GM18909 (cell line): ENCODE measurements at regions not wholly inside any gene's neighbourhood (a gene's known extent, or its start where the extent isn't known, plus 50 kb on each side); places are given as distances from the start of the nearest gene placed in this dataset.
"Not testable (repeated sequence)": the region's sequence is repeated elsewhere in the genome, so short reads cannot be mapped to it uniquely, and the experiment has no call there.

ENCODE experiments used
- ATAC-seq: cut with Tn5 transposase; IDR thresholded peaks from one replicate; pipeline ENCODE4 v1.9.1; 2021; ENCODE audit warnings: mild to moderate bottlenecking; ENCODE audit not compliant: unreplicated experiment, poor library complexity

DNA sequence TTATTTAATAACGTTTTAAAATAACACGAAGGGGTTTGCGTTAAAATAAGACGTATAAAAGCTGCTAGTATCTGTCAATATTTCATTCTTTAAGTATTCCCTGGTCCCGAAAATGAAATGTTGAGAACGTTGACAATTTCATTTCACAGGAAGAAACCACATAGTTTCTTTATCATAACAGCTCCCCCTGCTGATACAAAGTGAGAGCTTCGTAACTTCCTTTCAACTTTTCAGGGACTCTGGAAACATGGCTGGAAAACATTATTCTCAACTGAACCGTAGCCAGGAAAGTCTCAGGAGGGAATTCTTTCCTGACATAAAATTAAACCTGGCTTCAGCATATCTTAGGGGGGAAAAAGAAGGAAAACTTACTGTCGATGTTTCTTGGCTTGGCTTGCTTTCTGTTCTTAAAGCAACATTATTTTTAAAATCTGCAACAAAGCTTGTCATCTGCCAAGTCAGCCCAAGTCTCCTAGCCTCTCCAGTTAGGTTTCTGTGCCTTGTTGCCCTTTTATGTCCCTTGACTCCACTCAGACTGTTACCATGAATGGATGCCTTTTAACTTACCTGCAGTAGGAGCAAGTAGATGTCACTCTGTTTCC is 122.9 kb upstream of the DAB2 start:
- ATAC-seq, result no peak

DNA sequence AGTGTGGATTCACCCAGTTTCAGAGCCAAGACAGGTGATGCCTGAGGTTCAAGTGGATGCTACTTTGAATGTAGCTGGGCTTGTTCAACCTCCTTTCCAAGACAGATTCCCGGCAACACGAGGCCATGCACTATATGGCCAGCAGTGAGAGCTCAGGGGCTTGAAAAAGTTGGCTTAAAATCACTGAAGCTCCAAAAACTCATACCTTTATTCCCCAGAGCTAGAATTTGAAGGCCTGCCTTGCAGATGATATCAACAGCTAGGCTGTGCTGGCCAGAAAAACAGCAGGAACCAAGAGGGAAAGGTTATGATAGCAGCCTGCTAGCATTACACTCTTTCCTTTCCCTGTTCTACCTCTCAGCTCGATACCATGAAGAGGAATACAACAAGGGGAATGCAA is 120.2 kb upstream of the DAB2 start:
- ATAC-seq, result no peak

DNA sequence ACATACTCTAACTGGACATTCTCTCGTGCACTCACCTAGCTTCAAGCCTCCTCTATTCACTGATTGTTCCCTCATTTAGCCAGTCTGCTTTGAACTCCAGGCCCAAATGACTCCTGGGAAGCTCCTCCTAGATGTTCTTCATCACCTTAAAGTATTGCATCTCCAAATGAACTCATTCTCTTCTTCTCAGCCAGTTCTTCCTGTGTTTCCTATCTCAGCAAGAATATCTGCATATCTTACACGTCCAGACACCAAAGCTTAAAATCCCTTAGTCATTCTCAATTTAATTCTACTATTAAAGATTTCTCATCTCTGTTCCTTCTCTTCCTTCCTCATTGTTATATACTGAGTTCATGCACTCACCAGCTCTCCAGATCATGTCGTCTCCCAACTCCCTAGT is 118.6 kb upstream of the DAB2 start:
- no peak for ATAC-seq

DNA sequence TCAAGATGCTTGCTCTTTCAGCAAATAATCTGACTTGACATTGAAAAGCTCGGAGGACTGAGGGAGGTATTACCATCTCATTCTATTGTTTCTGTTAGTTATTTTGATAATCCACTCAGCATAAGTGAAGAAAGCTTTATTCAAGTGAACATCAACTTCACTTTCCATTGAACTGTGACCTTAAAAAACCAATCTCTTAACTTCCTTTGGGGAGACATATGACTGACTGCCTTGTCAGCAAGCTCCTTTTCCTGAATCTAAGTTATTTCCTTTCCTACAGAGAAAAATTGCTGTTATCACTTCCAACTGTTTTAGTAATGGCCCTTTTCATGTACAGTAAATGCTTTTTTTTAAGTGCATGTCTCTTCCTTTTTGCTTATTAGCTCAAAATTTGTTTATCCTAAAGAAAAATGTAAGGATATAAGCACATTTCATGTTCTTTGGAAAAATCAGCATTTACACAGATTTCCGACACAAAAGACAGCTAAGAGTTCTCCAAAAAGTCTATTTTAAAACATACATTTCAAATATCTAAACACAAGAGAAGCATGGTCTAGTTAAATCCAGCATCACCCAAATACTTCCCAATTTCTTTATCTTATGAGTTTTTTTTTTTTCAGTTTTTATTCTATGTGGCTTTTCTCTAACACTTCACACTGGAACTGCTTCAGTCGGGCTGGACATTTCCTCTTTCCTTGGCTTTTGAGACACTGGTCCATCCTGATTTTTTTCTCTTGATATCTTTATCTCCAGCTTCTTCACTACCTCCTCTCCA is 117.9 kb upstream of the DAB2 start:
- no peak for ATAC-seq

DNA sequence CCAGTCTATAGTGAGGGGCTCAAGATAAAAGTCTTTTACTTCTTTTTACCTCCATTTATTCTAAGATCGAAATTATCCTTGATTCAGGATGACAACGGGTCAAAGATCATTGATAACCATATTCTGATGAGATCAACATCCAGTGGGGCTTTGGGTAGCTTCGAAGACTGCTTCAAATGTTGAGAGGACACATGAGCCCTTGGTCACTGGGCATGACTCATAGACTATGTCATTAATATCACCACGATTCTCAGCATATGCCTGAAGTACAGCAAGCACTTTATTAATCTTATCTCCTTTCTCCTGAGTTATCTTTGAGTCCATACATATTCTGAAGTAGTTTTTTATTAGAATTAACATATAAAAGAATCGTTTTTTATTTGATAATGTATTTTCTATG is 117.1 kb upstream of the DAB2 start:
- ATAC-seq, result no peak

DNA sequence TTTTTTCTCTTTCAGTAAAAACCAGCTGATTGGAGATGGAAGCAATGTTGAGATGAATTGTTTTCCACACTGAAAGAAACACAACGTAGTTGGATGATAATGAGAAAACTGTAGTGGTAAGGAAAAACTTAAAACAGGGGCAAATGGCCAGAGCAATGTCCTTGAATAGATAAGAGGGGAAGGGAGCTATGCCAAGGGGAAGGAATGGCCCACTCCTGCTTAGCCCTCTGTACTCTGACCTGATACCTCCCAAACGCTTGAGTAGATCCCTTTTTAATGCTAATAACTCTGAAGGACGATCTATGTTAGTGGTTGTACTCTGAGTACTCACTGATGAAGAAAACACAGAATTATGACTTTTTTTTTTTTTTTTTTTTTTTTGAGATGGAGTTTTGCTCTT is 114.7 kb upstream of the DAB2 start:
- ATAC-seq, result no peak

DNA sequence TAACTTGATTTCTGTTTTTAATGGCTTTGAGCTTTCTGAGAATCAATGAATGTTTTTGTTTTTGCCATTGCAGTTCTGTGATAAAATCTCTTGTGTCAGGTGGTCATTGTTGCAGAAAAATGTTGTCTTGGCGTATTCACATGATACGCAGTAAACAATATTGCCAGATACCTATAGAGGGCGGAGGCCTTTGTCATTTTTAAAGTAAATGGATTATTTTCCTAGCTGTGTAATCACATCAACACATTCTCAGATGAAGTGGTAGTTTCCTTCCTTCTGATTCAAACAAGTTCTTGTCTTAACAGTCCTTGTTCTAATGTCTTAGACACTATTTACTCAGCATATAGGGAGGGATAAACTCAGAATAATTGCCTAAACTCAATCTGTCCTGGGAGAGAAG is 109.9 kb upstream of the DAB2 start:
- ATAC-seq, result no peak

DNA sequence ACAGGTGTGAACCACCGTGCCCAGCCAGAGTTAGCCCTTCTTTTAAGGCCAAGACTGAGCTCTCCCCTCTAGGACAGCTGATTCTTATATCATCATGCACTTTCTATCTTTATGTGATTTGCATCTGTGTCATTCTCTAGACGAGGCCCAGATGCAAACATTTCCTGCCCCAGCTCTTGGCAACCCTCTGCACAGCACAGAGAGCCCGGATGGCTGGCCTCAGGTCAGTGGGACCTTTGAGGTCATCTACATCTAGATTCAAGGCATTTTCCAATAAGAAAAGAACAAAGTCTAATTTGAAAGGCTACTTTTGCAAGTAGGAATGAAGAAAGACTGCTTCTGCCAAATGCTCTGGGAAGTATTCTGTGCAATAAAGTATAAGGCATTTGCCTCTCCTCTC is 109.0 kb upstream of the DAB2 start:
- ATAC-seq, result no peak

DNA sequence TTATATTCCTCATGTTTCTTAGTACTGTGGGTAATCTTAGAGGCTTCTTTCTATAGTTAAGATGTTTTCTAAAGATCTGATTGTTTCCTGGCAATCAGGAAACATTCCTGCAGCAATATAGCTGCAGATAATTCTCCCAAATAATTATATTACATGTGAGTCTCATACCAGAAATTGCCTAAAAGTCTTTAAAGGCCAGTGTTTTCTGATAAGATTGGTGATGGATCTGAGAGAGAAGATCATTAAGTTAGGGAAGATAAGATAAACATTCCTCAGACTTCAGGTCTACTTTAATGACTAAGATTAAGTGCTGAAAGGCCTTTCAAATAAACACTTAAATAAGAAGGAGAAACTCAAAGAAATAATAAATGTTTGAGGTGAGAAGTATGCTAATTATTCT is 107.7 kb upstream of the DAB2 start:
- ATAC-seq, result no peak

DNA sequence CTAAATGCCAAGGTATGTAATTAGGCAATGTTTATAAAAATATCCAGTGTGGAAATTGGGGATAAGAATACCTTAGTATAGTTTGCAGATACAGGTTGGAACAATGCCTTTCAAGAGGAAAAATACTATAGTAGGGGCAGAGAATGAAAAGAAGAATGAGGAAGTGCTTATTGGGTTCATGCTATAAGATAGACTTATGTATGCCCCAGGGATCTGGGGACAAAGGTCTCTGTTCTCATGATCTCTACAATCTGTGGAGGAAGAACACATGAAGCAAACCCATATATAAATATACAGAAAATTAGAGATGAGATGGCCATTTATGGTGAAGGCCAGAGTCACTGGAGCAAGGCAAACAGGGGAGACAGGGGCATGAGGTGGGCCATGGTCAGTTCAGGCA is 106.5 kb upstream of the DAB2 start:
- no peak for ATAC-seq

DNA sequence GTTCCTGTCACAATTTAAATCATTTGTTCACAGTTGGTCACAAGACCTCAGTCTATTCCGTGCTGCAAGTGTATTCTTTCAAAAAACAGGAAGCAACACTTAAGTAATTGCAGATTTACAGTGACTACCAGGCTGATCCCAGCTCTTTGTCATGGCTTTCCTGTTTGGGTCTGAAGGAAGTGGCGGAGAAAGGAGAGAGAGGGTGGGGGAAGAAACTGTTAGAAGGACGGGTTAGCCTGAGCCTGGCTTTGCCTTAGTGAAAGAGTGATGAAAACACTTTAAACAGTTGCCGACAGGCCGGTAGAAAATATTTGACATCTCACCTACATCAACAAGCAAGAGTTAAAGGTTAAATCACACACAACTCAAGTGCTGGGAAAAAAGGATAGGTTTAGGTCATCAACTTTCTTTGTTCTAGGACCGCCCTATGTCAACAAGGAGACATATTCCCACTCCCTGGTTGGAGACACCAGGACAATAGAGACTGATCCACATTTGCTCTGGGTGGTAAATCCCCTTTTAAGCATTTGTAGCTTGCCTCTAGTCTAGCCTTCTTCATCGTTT is 102.2 kb upstream of the DAB2 start:
- no peak for ATAC-seq

DNA sequence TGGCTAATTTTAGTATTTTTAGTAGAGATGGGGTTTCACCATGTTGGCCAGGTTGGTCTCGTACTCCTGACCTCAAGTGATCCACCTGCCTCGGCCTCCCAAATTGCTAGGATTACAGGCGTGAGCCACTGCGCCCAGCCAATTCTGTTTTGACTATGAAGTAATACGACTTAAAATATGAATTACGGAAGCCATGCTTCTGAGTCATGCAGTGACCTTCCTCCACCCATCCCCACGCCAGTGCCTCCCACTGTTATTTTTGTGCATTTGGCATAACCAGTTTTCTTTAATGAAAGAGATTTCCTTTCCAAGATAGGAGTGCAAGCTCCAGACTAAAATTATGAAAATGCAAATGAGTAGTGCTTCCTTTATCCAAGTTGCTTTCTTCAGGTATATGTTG is 101.0 kb upstream of the DAB2 start:
- ATAC-seq, result not testable (repeated sequence)

DNA sequence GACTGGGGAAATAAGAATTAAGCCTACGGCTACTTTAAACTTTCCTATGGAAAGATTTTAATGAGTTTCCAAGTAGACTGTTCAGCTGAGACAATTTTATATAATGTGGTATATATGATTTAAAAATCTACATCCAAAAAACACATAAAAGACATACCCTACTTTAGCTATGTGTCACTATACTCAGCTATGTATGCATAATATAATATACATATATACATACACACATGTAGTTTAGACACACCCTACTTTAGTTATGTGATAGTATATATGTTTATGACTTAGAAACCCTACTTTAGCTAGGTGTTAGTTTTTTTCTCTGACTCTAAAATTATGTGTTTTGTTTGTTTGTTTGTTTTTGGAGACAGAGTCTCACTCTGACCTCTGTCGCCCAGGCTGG is 100.5 kb upstream of the DAB2 start:
- no peak for ATAC-seq

DNA sequence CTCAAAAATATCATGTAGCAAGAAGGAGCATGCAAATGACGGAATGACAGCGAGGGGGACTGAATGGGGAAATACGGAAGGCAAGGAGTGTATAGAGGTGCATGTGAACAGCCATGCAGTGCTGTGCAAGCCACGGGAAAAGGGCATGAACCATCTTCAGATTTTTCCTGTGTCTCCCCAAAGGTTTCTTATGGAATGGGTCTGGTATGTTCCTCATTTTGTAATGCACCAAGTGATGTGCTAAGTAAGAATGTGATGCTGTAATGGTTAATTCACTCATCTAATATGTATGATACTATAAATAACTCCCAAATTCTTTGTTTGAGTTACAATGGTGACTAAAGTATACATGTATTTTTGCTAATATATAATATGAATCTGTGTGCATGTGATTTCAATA is 99.0 kb upstream of the DAB2 start:
- no peak for ATAC-seq

DNA sequence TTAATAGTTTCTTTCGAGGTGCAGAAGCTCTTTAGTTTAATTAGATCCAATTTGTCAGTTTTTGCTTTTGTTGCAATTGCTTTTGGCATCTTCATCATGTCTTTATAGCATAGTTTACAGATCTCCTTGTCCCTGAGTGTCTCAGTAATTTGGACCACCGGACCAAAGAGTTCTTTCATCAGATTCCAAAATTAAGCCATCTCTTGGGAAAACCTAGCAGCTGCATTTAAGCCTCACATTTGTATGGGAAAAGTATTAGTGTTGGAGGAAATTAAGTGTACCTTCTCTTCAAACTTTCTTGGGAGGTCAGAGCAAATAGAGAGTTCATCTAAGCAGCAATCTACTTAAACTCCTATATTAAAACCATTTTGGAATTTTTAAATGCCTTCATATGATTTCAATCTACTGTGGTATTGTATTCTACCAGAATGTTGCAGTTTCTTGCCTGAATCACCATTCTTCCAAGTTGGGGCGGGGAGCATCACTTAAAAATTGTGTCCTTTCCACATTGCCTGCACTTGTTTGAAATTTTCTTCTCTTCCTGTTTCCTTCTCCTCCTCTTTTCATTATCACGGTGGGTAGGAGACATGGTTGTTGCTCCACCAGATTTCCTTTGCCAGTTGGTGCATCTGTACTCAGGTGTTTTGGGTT is 97.3 kb upstream of the DAB2 start:
- no peak for ATAC-seq

DNA sequence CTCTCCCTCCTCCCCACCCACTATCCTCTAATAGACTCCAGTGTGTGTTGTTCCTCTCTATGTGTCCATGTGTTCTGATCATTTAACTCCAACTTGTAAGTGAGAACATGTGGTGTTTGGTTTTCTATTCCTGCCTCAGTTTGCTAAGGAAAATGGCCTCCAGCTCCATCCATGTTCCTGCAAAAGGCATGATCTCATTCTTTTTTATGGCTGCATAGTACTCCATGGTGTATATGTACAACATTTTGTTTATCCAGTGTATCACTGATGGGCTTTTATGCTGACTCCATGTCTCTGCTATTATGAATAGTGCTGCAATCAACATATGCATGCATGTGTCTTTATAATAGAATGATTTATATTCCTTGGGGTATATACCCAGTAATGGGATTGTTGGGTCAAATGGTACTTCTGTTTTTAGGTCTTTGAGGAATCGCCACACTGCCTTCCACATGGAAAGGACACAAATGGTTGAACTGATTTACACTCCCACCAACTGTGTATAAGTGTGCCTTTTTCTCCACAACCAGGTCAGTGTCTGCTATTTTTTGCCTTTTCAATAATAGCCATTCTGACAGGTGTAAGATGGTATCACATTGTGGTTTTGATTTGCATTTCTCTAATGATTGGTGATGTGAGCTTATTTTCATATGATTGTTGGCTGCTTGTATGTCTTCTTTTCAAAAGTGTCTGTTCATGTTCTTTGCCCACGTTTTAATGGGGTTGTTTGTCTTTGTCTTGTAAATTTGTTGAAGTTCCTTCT is 96.5 kb upstream of the DAB2 start:
- peak; percentile 54 for ATAC-seq

DNA sequence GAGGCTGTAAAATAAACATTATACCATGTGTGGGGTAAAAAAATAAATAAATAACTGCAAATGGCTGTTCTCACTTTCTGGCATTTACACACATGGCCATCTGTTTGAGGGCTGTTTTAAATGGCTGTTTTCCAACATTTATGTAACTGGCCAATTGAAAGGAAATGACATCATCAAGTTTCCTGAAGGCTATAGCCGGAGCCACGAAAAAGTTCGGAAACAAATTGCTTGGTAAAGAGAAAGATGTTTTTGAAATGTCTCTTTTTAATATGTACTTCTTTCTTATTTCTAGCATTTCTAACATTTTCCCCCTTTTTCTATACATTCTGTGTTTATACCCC is 95.4 kb upstream of the DAB2 start:
- ATAC-seq, result no peak

DNA sequence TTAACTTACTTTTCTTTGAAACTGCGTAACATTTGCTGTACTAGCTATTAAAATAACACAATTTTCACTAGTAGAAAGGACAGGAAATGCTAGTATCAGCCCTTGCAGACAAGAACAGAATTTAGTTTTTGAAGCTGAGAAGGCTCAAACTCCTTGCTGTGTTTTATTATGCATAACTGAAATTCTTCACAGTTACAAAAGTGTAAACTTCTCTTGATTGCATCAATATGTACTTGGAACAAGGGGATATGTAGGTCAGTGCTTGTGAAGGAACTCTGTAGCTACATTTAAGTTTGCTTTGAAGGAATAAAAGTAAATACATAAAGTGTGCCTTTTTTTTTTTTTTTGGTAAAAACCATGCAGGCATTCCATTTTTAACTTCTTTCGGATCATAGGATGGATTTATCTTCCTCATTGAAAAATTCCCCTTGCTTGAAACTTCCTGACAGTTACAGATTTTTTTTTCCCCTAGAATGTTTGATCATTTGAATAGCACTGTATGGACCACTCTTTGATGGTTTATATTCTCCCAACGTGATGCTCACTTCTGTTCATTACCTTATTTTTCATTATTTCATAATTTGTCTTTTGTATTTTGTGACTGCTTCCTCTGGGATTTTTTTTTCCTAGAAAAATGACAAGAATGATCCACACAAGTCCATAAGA is 94.9 kb upstream of the DAB2 start:
- ATAC-seq, result no peak

DNA sequence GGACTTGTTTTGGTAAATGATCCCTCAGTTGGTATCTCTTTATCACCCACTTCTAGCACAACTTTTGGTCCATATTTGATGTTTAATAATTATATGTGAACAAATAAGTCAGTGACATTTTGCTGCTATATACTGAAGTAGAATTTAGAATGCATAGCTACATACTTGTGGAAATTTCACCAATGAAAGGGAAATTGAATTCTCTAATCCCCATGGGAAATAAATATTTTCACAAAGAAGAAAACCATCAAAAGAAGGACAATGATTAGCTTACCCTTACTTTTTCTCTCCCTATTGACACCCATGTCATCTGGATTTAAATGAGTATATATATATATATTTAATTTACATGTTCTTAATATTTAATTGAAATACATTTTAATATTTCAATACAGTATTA is 94.3 kb upstream of the DAB2 start:
- ATAC-seq, result no peak

DNA sequence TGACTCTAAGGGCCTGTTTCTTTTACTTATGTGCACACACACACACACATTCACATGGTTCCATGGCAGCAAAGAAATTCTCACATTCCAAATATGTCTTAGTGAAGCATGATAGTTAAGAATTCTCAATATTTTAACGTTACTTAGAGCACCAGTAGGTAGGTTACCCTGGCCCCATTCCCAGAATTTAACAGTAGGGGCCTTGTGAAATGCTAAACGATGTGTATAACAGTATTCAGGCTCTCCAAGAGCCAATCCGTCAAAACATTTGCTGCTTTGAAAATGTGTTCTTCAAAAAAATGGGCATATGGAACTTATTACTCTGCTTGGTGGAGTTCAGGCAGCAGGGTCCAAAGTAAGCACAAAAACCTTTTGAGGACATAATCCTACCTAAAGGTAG is 93.7 kb upstream of the DAB2 start:
- no peak for ATAC-seq
